Liver (tissue), 8 donors: ENCODE measurements at regions not wholly inside any gene's neighbourhood (a gene's known extent, or its start where the extent isn't known, plus 50 kb on each side); places are given as distances from the start of the nearest gene placed in this dataset.

Experiments used
- DNase-seq: peaks from one replicate; pipeline ENCODE4 v3.0.0-alpha.2; 2017; ENCODE audit warnings: low spot score
- H3K27ac ChIP-seq, 2 donors: one replicate each; pipeline ENCODE4 v1.7.0; 2013; ENCODE audit warnings: inconsistent platforms in 2 of 2, low read length in 2 of 2, control low read depth in 1 of 2, low read depth in 1 of 2, mild to moderate bottlenecking in 1 of 2
- H3K27me3 ChIP-seq, 4 donors: one replicate each; pipeline versions ENCODE4 v1.6.1 to v1.7.0; 2013; ENCODE audit warnings: low read length in 3 of 4, inconsistent platforms in 1 of 4, mild to moderate bottlenecking in 1 of 4, moderate library complexity in 1 of 4; ENCODE audit not compliant: control insufficient read depth in 4 of 4, insufficient read depth in 4 of 4
- H3K36me3 ChIP-seq, 4 donors: one replicate each; pipeline versions ENCODE4 v1.6.1 to v1.7.0; 2013; ENCODE audit warnings: low read length in 3 of 4, mild to moderate bottlenecking in 3 of 4, low read depth in 1 of 4, moderate library complexity in 1 of 4; ENCODE audit not compliant: control insufficient read depth in 4 of 4, insufficient read depth in 3 of 4
- H3K4me1 ChIP-seq, 4 donors: one replicate each; pipeline versions ENCODE4 v1.6.1 to v1.7.0; 2013; ENCODE audit warnings: low read length in 3 of 4, mild to moderate bottlenecking in 3 of 4, moderate library complexity in 1 of 4; ENCODE audit not compliant: control insufficient read depth in 4 of 4, insufficient read depth in 4 of 4
- H3K4me3 ChIP-seq, 3 donors: one replicate each; pipeline versions ENCODE4 v1.6.1 to v1.7.0; 2013; ENCODE audit warnings: low read length in 3 of 3, control low read depth in 1 of 3, low read depth in 1 of 3, mild to moderate bottlenecking in 1 of 3
- H3K9ac ChIP-seq, 2 donors: one replicate each; pipeline ENCODE4 v1.7.0; 2013; ENCODE audit warnings: low read length in 2 of 2, mild to moderate bottlenecking in 2 of 2, moderate library complexity in 2 of 2, control low read depth in 1 of 2, low read depth in 1 of 2
- H3K9me3 ChIP-seq, 4 donors: one replicate each; pipeline versions ENCODE4 v1.6.1 to v1.7.0; 2013; ENCODE audit warnings: low read length in 3 of 4; ENCODE audit not compliant: control insufficient read depth in 4 of 4
- EGR1 ChIP-seq, 2 donors: IDR thresholded peaks; 2 replicates each; pipeline ENCODE4 v1.6.1; 2016 to 2018; ENCODE audit warnings: antibody characterized with exemption in 2 of 2, low read depth in 2 of 2
- FOXA1 ChIP-seq: IDR thresholded peaks from 2 replicates; pipeline ENCODE4 v1.6.1; 2016; ENCODE audit warnings: antibody characterized with exemption
- FOXA2 ChIP-seq: IDR thresholded peaks from 2 replicates; pipeline ENCODE4 v1.6.1; 2016; ENCODE audit warnings: antibody characterized with exemption
- GABPA ChIP-seq, 2 donors: IDR thresholded peaks in 1 of 2; conservative IDR thresholded peaks in 1 of 2; 2 replicates each; pipeline ENCODE4 v1.6.1; 2016; ENCODE audit warnings: antibody characterized with exemption in 2 of 2, mild to moderate bottlenecking in 1 of 2, moderate library complexity in 1 of 2
- HNF4G ChIP-seq: IDR thresholded peaks from 2 replicates; pipeline ENCODE4 v1.6.1; 2016; ENCODE audit warnings: antibody characterized with exemption
- JUND ChIP-seq, 2 donors: IDR thresholded peaks; 2 replicates each; pipeline ENCODE4 v1.6.1; 2016; ENCODE audit warnings: antibody characterized with exemption in 2 of 2
- RXRA ChIP-seq, 2 donors: IDR thresholded peaks; 2 replicates each; pipeline ENCODE4 v1.6.1; 2017 to 2018; ENCODE audit warnings: antibody characterized with exemption in 2 of 2, mild to moderate bottlenecking in 1 of 2
- YY1 ChIP-seq: IDR thresholded peaks from 2 replicates; pipeline ENCODE4 v1.6.1; 2016; ENCODE audit warnings: antibody characterized with exemption, mild to moderate bottlenecking
- WGBS: extraction: QIAGEN DNeasy Blood & Tissue Kit; methylation state at CpG from one replicate; pipeline ENCODE4 v1.1.7; 2013; 5-methylcytosine and 5-hydroxymethylcytosine counted together
- TF ChIP-seq, protein P1 (sequence below): IDR thresholded peaks from 2 replicates; pipeline ENCODE4 v1.6.1; 2016; ENCODE audit warnings: antibody characterized with exemption, mild to moderate bottlenecking
- TF ChIP-seq, protein P2 (sequence below): fragments of 150-350 bp; IDR thresholded peaks from 2 replicates; pipeline ENCODE4 v1.5.1; 2017; ENCODE audit warnings: improper control_type of control experiment, low read depth, low read length; ENCODE audit not compliant: missing input control
- TF ChIP-seq, protein P3 (sequence below): IDR thresholded peaks from 2 replicates; pipeline ENCODE4 v1.6.1; 2016; ENCODE audit warnings: antibody characterized with exemption
- donor health status: healthy.
- donor health status: healthy.
- donor health status: healthy.
- donor health status: healthy.
- donor health status: healthy.

DNA sequence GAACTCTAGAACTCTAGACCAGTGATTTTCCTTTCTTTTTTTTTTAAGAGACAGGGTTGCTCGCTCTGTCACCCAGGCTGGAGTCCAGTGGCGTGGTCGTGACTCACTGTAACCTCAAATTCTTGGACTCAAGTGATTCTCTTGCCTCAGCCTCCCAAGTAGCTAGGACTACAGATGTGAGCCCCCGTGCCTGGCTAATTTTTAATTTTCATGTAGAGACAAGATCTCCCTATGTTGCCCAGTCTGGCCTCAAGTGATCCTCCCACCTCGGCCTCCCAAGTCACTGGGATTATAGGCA, 359.6 kb downstream of the SHQ1 start (continued):
- TF ChIP-seq, protein P1, sequence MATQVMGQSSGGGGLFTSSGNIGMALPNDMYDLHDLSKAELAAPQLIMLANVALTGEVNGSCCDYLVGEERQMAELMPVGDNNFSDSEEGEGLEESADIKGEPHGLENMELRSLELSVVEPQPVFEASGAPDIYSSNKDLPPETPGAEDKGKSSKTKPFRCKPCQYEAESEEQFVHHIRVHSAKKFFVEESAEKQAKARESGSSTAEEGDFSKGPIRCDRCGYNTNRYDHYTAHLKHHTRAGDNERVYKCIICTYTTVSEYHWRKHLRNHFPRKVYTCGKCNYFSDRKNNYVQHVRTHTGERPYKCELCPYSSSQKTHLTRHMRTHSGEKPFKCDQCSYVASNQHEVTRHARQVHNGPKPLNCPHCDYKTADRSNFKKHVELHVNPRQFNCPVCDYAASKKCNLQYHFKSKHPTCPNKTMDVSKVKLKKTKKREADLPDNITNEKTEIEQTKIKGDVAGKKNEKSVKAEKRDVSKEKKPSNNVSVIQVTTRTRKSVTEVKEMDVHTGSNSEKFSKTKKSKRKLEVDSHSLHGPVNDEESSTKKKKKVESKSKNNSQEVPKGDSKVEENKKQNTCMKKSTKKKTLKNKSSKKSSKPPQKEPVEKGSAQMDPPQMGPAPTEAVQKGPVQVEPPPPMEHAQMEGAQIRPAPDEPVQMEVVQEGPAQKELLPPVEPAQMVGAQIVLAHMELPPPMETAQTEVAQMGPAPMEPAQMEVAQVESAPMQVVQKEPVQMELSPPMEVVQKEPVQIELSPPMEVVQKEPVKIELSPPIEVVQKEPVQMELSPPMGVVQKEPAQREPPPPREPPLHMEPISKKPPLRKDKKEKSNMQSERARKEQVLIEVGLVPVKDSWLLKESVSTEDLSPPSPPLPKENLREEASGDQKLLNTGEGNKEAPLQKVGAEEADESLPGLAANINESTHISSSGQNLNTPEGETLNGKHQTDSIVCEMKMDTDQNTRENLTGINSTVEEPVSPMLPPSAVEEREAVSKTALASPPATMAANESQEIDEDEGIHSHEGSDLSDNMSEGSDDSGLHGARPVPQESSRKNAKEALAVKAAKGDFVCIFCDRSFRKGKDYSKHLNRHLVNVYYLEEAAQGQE = no peak

DNA sequence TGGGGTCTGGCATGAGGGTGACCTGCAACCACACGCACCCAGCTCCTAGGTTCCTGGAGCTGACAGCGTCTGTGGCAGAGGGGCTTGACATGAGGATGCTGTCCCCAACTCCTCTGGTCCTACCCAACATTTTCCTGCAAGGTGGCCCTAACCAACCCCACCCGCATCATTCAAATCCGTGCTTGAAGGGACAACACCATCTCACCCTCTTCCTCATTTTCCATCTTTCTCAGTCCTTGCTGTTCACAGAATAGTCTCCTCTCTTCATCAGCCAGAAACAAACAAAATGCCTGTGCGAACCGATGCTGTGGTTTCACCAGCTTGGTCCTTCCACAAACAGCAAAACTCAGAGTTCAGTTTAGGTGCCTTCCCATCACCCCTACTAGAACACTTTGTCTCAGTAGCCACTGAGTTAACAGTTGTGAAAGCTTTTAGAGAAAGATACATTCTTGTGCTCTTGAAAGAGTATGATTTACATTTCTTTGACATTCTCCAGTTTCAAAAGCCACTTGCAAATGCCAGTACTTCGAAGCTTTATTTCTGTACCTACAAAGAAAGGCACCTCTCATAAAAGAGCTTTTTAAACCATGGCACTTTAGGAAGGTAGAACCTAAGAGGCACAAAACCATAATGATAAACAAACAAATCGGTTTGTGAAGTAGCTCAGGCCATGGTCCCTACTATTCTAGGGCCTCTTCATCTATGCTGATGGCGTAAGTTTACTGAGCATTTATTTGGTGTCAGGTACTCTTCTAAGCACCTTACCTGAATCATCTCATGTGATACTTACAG, 360.1 kb downstream of the SHQ1 start:
- H3K36me3 ChIP-seq = no peaks in the 10 kb centered on the region
- TF ChIP-seq JUND (IDR thresholded peaks at IDR 0.05) = no peak
- no peak for TF ChIP-seq FOXA2
- no peak for TF ChIP-seq HNF4G
- TF ChIP-seq, protein P1 = no peak
- TF ChIP-seq RXRA (IDR thresholded peaks at IDR 0.05) = no peak
- no peak for TF ChIP-seq FOXA1
- TF ChIP-seq EGR1 (IDR thresholded peaks at IDR 0.05; ENCODE audit: low read depth in 2 of 2) = no peak
- TF ChIP-seq YY1 = no peak
- TF ChIP-seq GABPA (IDR thresholded peaks at IDR 0.05 in 1 of 2, conservative IDR thresholded peaks at IDR 0.05 in 1 of 2) = no peak
- TF ChIP-seq, protein P2, sequence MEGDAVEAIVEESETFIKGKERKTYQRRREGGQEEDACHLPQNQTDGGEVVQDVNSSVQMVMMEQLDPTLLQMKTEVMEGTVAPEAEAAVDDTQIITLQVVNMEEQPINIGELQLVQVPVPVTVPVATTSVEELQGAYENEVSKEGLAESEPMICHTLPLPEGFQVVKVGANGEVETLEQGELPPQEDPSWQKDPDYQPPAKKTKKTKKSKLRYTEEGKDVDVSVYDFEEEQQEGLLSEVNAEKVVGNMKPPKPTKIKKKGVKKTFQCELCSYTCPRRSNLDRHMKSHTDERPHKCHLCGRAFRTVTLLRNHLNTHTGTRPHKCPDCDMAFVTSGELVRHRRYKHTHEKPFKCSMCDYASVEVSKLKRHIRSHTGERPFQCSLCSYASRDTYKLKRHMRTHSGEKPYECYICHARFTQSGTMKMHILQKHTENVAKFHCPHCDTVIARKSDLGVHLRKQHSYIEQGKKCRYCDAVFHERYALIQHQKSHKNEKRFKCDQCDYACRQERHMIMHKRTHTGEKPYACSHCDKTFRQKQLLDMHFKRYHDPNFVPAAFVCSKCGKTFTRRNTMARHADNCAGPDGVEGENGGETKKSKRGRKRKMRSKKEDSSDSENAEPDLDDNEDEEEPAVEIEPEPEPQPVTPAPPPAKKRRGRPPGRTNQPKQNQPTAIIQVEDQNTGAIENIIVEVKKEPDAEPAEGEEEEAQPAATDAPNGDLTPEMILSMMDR = no peak
- TF ChIP-seq, protein P3, sequence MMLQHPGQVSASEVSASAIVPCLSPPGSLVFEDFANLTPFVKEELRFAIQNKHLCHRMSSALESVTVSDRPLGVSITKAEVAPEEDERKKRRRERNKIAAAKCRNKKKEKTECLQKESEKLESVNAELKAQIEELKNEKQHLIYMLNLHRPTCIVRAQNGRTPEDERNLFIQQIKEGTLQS = no peak
- H3K27ac ChIP-seq = no peak overlapping the region
- no peak overlapping the region for H3K9ac ChIP-seq
- WGBS = 86% methylated on average over 9 of the region's 9 CpGs
- H3K9me3 ChIP-seq = no peaks in the 10 kb centered on the region
- H3K4me3 ChIP-seq = no peak overlapping the region
- no peaks in the 10 kb centered on the region for H3K4me1 ChIP-seq
- H3K27me3 ChIP-seq = no peaks in the 10 kb centered on the region
- no peak for DNase-seq
